DMS53 treated with DMSO at 0.1 percent for 48 hours (cell line): ENCODE measurements at regions not wholly inside any gene's neighbourhood (a gene's known extent, or its start where the extent isn't known, plus 50 kb on each side); places are given as distances from the start of the nearest gene placed in this dataset.

ENCODE experiments used
- DNase-seq: peaks from one replicate; lab custom pipeline; 2025; ENCODE audit not compliant: unreplicated experiment; lab: John Stamatoyannopoulos, UW

DNA sequence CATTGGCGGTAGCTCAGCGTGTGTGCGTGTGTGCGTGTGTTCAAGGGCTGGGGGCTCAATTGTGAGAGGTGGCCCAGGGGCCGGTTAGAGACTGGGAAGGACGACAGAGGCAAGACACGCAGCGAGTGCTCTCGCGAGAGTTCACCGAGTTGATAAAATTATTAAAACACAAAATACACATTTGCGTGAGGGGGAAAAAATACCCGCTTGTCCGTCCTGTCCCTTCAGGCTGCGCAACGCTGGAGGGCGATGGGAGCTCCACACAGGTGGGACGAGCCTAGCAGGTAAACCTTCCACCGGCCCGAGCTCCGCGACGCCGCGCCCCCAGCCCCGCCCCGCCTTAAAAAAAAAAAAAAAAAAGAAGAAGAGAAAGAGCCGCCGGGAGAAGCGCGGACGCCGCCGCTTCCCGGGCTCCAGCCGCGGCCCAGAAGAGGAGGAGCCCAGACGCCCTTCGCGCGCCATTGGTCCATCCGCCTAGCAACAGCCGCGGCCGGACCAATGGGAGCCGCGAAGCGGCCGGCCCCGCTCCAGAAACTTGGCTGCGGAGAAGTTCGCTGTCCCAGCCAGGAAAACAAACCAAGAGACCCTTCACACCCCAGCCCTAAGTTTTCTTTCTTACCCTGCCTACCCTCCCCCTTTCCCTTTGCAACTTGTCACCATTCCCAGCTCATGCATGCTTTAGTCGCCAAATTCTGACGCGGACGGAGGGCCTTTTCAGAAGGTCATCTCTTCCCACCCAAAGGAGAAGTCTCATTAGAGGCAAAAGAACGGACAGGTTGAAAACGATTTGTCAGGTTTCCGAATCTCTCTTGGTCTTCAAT is 169.9 kb upstream of the MAF start:
- peak; percentile 68 for DNase-seq

DNA sequence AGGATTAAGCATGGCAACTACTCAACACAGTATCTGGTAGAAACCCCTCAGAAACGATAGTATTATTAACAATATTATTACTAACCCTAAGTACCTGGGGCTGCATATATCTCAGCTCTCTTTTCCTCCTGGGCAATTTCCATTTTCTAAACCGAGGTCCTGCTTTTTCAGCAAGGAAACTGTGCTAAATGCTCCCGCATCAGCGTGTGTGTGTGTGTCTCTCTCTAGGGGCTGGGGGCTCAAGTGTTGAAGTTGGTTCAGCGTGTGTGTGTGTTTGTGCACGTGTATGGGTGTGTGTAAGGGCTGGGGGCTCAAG is 169.3 kb upstream of the MAF start:
- DNase-seq: no peak

DNA sequence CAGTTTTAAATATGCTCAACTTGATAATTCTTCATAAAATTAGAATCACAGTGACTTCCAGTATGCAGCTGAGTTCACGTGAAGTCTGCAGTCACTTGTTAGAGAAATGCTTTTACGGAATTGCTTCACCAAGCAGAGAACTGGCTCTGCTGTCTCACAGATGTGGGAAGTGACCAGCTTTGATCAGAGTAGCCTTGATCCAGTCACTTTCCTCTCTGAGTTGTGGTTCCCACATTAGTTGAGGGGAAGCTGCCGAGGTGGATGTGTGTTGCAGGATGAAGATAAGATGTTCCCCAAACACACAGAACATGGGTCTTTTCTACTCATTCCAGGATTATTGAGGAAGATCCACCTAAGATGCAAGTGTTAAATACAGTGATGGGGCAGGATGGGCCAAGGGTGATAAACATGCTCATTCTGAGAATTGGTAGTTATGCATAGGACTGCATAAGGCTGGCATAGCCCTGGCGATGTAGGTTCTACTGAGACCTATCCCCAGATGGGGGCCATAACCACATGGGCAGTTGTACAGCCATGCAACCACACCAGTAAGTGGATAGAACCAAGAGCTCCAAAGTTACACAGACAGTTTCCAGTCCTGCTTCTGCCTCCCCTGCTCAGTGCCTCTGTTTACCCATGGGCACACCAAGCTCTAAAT is 168.9 kb upstream of the MAF start:
- no peak for DNase-seq

DNA sequence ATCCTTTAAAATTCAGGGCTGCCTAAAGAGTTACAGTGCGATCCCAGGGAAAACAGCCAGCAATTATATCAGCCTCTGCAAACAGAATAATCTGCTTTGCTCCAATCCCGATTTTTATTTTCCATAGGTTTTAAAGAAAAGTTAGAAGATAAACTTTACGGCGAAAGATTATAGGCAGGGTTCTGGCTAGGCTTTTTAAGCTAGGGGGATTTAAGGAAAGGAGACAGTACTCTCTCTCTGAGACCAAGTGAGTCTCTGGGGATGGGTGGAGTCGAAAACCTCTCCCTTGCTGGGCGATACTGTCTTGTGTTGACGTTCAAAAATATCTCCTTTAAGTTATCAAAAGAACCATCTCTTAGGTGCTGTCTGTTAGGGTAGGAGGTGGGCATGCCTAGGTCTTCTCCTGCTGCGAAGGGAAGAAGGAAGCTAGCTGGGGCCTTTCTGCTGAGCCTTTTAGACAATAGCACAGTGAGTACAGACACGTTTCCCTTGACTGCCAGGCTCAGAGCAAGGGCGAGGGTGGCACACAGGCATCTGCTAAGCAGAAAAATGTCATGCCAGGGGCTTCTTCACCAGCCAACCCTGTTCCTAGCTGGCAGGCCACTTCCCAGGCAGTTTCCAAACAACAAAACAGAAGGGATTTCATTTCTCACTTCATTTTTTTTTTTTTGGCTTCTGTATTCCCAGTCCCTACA is 167.9 kb upstream of the MAF start:
- no peak for DNase-seq

DNA sequence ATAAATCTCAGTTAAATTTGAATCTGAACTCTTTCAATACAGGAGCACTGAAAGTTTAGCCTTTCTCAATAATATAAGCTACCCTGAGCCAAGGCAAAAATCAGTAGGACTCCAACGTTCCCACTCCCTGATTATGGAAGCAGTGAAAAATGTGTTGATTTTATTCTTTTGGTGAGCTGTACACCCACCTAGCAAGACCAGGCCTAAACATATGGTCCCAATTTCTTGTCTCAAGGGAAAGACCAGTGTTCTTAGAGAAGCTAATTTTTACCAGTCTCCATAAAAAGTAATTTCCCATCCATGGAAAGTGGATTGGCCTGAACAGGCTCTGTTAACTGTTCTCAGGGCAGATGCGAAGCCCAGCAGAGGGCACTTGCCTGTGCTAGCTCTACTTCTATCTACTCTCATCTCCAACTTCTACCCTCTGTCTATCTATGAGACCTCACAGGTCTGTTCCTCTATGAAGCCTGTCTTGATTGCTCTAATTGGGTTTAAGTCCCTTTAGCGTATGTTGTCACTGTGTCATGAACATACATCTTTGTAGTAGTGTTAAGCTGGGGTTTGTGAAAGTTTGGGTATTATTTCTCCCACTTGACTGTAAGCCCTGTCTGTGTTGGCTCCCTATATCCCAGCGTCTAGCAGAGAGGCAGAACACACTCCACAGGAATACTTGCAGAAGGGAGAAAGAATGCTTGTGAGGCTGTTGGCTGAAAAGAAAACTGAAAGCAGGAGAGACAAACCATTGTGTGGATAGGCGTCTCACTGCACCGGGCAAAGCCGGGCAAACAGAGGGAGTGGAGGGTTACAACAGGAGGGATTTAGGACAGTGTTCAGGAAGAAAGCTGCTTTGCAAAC is 167.1 kb upstream of the MAF start:
- DNase-seq: no peak

DNA sequence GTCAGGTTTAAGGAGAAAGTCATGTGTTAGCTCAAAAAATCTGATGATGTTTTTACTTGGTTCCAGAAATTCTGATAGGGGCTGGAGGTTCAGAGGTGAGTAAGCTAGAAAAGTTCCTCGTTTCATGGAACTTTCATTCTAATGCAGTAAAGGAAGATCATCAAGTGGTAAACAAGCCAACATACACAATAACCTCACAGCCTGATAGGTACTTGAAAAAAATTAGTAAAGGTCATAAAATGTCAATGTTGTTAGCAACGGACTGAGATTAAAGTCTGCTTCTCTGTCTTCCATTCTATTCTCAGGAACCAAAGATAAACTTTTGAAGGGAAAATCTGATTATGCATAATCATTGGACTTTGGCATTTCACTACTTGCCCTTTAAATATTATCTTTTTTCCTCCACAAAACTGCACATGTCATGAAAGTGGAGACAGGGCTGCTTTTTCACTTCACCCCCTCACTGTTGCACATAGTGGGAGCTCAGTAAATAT is 165.4 kb upstream of the MAF start:
- no peak for DNase-seq

DNA sequence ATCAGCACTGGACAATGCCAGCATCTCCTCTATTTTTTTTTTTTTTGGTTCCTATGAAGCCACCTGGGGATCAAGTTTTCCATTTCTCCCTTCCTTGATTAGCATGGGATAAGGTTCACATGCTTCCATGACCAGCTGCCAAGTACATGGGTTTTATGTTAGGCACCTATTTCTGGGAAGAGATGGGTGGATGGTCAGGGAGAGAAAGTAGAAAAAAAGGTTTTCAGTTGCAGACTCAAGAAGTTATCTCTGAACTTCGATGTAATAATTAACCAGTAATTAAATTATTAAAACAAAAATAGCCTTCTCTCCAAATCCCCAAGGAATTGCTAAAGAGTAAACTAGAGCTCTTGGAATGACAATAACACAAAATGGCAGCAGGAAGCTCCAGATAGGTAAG is 164.9 kb upstream of the MAF start:
- DNase-seq: no peak

DNA sequence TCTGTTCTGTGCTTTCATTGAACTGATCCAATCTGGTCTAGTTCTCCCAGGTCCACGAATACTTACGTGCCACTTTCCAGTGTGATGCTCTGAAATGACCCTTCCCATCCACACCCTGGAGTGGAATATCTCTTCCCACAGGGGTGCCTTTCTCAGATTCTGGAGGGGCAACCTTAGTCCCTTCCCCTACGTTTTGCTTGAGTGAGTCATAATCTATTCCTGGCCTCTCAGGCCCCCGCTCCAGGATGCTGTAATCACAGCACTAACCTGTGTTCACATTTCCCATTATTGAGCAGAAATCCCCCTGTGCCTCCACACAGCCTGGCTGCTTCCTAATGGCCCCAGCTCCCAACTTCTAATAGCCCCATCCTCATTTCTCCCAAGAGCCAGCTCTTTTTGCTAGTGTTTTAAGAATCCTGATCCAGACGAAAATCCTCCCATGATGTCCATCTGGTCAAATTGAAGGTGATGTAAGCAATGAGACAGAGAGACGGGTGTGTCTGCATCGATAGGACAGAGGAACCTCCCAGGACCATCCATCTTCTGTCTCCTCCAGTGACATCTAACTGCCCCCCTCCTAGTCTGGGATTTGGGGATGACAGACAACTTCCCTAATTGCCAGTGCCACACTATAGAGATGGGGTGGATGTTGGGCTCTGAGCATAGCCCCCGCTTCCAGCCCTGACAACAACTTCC is 164.0 kb upstream of the MAF start:
- DNase-seq: no peak

DNA sequence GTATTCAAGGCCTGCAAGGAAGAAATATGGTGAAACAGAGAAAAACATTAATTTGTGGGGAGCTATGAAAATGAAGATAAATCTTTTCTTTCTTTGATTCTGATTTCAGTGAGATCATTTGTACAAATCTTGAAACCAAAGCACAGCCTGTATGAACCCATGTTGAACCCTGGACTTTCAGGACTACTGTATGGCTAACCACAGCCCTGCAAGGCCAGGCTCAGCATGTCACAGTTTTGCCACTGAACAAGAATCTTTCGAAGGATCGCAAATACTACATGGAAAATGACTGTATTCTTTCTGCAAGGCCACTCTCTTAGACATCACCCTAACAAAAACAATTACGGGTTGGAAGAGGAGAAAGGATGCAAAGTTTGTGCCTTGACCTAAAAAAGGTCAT is 161.7 kb upstream of the MAF start:
- DNase-seq: no peak

DNA sequence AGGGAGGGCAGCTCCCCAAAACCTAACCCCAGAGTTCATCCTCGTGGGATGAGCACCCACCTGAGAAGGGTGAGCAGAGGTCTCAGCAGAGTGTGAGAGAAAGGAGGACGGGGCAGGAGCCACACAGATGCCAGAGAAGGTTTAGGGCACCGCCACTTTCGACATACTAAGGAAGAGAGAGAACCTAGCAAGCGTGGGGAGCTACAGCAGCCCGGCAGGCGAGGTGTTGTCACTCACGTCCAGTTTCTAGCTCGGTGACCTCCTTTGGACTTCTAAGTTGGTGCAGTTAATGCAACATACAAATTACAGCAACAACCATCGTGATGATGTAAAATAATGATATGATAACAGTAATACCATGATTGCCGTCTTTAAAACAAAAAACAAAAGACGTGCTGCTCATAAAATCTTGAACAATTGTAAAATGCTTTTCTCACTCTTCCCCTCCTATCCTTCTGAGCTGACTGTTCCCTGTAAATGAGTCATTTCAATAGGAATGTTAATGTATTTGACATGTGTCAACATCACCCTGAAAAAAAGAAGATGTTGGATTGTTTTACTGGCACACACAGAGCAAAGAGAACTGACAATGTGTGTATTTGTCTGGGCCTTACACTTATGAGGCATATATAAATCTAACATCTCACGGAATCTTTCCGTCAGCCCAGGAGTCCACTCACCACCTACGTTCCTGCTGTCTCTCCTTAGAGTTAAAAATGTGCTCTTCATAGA is 158.2 kb upstream of the MAF start:
- DNase-seq: peak; percentile 30

DNA sequence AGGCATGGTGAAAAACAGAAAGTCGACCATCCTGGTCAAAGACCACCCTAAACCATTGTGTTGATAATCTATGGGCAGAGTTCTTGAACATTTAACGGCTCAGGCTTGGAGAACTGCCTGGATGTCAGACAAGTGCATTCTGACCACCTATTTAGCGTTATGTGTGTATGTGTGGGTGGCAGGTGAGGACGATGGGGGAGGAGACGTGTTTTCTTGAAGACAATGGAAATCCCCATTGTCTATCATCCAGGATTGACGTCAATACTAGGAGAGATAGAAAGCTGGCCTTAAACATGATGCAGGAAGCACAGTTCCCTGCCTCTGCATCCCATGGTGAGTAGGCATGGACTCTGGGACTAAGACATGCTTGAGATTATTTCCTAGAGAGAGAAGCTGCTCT is 157.4 kb upstream of the MAF start:
- DNase-seq: no peak

DNA sequence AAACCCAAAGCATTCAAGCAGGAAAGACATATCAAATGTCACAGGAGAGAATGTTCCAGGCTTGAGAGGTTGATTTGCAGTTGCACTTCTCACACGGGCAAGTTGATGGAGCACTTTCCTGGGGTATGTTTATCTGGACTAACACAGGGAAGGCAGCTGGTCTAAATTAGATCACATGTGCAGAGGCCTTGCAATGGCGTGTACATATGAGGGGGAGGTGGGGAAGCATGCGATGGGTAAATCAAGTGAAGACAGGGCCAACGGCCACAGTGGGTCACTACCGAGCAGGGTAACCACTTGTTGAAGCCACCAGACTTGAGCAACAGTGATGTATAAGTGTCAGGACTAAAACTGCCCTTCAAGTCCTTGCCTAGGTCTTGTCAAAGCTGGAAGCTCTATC is 156.6 kb upstream of the MAF start:
- no peak for DNase-seq

DNA sequence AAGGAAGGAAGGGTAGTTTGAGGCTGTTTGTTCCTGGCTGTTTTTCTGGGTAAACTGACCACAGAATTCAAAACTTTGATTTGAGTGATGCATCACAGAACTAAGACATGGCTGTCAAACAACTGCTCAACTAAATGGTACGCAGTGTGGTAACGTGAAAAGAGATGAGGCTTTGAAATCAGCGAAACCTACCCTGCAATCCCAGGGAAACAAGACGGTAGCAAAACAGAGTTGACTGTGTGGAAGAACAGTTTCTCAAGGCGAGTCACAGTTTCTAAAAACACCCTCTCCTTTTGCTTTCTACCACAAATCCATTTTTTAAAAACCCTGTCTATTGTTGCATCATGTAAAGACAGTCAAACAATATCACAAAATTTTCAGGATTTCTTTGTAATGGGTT is 156.0 kb upstream of the MAF start:
- DNase-seq: no peak

DNA sequence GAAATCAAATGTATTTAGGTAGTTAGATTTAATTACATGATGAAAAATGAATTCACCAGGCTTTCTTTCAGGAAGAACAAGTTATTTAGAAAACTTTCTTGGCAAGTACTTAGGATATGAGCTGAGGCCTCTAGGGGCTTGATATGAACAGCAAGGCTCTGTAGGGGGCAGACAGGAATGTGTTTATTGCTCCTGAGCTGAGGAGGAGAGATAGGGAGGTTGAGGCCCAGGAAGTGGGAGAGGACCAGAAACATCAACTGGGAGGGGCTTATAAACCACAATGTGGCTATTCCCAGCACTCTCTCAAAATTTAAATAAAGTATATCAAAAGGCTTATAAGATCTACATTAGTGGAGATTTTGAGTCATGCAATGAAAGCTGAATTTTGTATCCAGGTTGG is 154.0 kb upstream of the MAF start:
- no peak for DNase-seq

DNA sequence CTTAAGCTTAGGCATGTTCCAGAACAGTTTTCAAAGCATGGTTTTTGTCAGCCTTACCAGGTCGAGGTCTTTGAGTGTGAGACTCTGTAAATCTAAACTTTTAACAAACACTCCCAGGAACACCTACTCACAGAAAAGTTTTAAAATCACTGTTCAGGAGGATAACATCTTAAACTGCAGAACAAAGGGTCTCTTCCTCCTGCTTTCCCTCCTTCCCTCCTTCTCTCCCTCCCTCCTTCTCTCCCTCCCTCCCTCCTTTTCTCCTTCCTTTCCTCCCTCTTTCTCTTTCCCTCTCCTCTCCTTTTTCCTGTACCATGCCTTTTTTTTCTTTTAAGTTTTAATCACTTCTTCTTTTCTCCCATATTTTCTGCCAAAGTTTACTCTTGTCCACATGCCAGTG is 153.5 kb upstream of the MAF start:
- no peak for DNase-seq

DNA sequence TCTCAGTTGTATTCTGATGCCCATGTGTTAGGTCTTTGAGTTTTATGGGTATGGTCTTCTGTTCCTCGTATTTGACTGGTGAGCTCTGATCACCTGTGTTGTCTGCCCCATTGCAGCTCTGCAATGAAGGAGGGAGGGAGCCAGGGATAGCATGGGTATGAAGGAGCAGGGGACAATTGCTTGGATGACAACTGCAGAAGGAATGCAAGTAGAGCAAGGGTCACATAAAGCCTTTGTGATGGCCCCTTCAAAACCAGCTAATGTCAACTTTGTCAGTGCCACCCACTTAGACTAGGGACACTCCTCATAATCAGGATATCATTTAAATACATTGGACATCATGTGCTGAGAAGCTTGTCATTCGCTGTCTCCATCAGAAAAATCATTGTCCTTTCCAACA is 152.7 kb upstream of the MAF start:
- DNase-seq: no peak

DNA sequence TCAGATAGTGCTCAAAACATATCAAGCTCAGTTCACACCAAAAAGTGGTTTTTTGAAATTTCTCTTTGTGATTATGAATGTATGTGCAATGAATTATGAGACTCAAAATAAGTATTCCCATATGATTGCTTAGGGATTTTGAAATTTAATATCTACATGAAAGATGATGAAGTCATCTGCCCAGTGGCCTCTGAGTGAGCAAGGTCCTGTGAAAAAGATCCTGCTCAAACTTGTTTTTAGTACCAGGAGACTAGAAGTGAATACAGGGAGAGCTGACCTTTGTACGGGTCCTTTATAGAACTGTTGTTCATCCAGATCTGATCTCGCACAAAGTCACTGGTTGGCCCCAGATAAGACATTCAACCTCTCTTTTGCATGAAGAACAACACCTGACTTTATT is 151.9 kb upstream of the MAF start:
- DNase-seq: no peak

DNA sequence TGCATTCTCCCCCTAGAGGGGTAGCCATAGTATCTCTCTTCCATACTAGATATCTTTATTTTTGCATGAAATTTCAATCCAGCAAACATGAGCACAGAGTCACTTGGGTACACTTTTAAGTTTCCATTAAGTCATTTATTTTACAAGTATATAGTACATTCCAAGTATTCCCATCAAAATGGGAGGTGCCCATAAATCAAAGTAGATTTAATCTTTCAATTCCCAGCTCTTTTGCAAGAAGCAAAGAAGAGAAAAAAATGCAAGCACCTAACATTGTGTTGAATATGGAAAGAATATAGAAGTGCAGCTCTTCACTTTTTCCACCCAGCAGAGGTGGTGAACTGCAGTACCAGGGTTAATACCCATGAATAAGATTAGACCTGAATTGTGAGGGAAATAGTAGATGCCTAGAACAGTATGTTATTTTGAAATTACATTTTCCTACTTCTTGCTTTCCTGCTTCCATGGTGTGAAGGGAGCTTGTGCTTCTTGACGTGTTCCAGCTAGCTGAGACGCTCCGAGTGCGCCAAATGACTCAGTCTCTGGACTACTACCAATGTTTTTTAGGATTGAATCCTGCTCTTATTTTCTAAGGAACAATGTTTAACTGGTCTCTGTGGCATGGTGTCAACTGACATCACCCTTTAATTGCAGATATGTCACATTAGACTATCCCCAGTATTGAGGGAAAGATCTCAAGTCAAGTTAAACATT is 151.1 kb upstream of the MAF start:
- DNase-seq: no peak

DNA sequence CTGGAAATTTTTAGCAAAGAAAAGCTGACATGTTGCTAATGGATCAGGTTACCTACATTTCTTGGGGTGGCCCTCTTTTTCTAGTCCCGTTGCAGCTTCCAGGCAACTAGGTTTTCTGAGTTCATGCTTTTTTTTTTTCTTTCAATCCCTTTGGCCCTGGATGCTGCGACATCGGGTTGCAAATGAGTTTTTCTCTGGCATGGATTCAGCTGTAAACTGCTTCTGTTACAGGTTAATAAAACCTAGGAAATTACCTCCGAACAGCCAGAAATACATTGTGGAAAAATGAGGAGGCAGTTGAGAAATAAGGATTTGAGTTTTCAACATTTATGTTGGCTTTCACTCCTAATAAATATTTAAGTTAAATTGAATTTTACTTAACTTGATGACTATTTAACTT is 149.8 kb upstream of the MAF start:
- DNase-seq: no peak
